ENCODE measurements at regions not wholly inside any gene's neighbourhood (a gene's known extent, or its start where the extent isn't known, plus 50 kb on each side); places are given as distances from the start of the nearest gene placed in this dataset.

- H3K36me3 ChIP-seq, result no peaks in the 10 kb centered on the region
- H3K4me1 ChIP-seq, result no peaks in the 10 kb centered on the region
- ATAC-seq (peak in 1 of 8 donors; percentile 63), DNase-seq (no peak)
- TF ChIP-seq CTCF (IDR thresholded peaks at IDR 0.05), result no peak
- peaks cover 0 to 4% (median 0%) of the 10 kb centered on the region in 11 donors for H3K9me3 ChIP-seq
- no peak overlapping the region for H3K27ac ChIP-seq
- H3K4me3 ChIP-seq, result no peak overlapping the region
- H3K27me3 ChIP-seq, result no peaks in the 10 kb centered on the region
- intact Hi-C loops (cut with DNase I), result no loop called here
Measured at GRCh38 chr9:115456515-115456914, 338.6 kb upstream of the TNC start.

GRCh38 chr9:115461280-115461679 is 343.3 kb upstream of the TNC start:
- Histone ChIP-seq H3K27ac (peak overlapping the region in 2 of 10 donors; percentile 30 to 41), H3K4me1 (peaks cover 0 to 4% (median 0%) of the 10 kb centered on the region in 9 donors), H3K27me3 (no peaks in the 10 kb centered on the region), H3K36me3 (no peaks in the 10 kb centered on the region), H3K4me3 (no peak overlapping the region), H3K9me3 (no peaks in the 10 kb centered on the region)
- DNase-seq (no peak), ATAC-seq (peak in 7 of 8 donors; percentile 43 to 83 (median 69))
- TF ChIP-seq CTCF (IDR thresholded peaks at IDR 0.05), result no peak
- intact Hi-C loops (cut with DNase I), result no loop called here
- WGBS, 2 donors, result 57 to 64% methylated on average over 3 of the region's 3 CpGs

GRCh38 chr9:115462623-115463022 is 344.7 kb upstream of the TNC start:
- H3K4me3 ChIP-seq, result no peak overlapping the region
- ATAC-seq (no peak), DNase-seq (no peak)
- no peak overlapping the region for H3K27ac ChIP-seq
- TF ChIP-seq CTCF (IDR thresholded peaks at IDR 0.05), result no peak
- no peaks in the 10 kb centered on the region for H3K27me3 ChIP-seq
- H3K36me3 ChIP-seq, result no peaks in the 10 kb centered on the region
- intact Hi-C loops (cut with DNase I), result no loop called here
- H3K9me3 ChIP-seq, result no peaks in the 10 kb centered on the region
- WGBS, 2 donors, result 47 to 55% methylated on average over 7 of the region's 7 CpGs
- peaks cover 0 to 4% (median 0%) of the 10 kb centered on the region in 9 donors for H3K4me1 ChIP-seq

- intact Hi-C loops (cut with DNase I), result no loop called here
- peaks cover 0 to 15% (median 4%) of the 10 kb centered on the region in 11 donors for H3K9me3 ChIP-seq
- no peak overlapping the region for H3K4me3 ChIP-seq
- TF ChIP-seq CTCF (IDR thresholded peaks at IDR 0.05), result no peak
- DNase-seq (peak in 1 of 2 donors; percentile 13), ATAC-seq (peak; percentile 62 to 93 (median 84))
- no peaks in the 10 kb centered on the region for H3K27me3 ChIP-seq
- no peaks in the 10 kb centered on the region for H3K36me3 ChIP-seq
- H3K4me1 ChIP-seq, result peaks cover 0 to 3% (median 0%) of the 10 kb centered on the region in 9 donors
- H3K27ac ChIP-seq, result peak overlapping the region in 6 of 10 donors; percentile 0 to 63 (median 32)
- 63 to 69% methylated on average over 7 of the region's 7 CpGs for WGBS, 2 donors
Measured at GRCh38 chr9:115466756-115467155, 348.8 kb upstream of the TNC start.
